HCT116 (cell line): ENCODE measurements at regions not wholly inside any gene's neighbourhood (a gene's known extent, or its start where the extent isn't known, plus 50 kb on each side); places are given as distances from the start of the nearest gene placed in this dataset.

Source experiments
- ATAC-seq: fragments of 200-7000 bp; cut with Tn5 transposase; 2 replicates; pipeline ENCODE4 v1.9.1; 2020; ENCODE audit warnings: mild to moderate bottlenecking, moderate library complexity
- BruUV-seq: library from RNA; stranded (reverse); fragments of 400-500 nt; replicated peaks from 2 replicates; lab custom pipeline; 2021; lab: Mats Ljungman, UMichigan
- CTCF ChIA-PET: fragments of 300-600 bp; sonication (Branson Sonifier 250); formaldehyde crosslinking; loops from one replicate; lab custom pipeline; 2021; ENCODE audit warnings: antibody characterized with exemption; lab: Charles Lee
- POLR2A ChIA-PET: fragments of 300-600, 350-600 bp; sonication (Branson Sonifier 250); formaldehyde crosslinking; loops from one replicate; lab custom pipeline; 2021; ENCODE audit warnings: antibody characterized with exemption; lab: Charles Lee
- RAD21 ChIA-PET, 2 experiments: fragments of 300-600 bp; sonication (Branson Sonifier 250); formaldehyde crosslinking; loops; one replicate each; lab custom pipeline; 2023; ENCODE audit warnings: low total read pairs in 2 of 2; ENCODE audit not compliant: uncharacterized antibody in 2 of 2, unreplicated experiment in 2 of 2, low non-redundant PET in 1 of 2; lab: Charles Lee
- DNase-seq: peaks from one replicate; pipeline ENCODE4 v3.0.0-alpha.2; 2010; ENCODE audit warnings: low read depth, low spot score
- H2AFZ ChIP-seq: fragments of 200-600 bp; shearing (Covaris generic), sonication (generic); 2 replicates; pipeline ENCODE4 v1.6.1; 2017; ENCODE audit warnings: low read depth, mixed run types, mixed read lengths, antibody characterized with exemption, low read length; ENCODE audit not compliant: poor library complexity, severe bottlenecking
- H3K27ac ChIP-seq: 2 replicates; pipeline ENCODE4 v1.5.1; 2012; ENCODE audit warnings: low read depth, low read length
- H3K27me3 ChIP-seq: fragments of 200-600 bp; sonication (generic); 2 replicates; pipeline ENCODE4 v1.6.1; 2016; ENCODE audit warnings: mixed run types, low read length, mixed read lengths; ENCODE audit not compliant: insufficient read depth
- H3K36me3 ChIP-seq, 2 experiments: fragments of 200-500 bp in 1 of 2; fragments of 200-600 bp in 1 of 2; sonication (Bioruptor generic) in 1 of 2; sonication (generic) in 1 of 2; 2 replicates each; pipeline versions ENCODE4 v1.5.1 to v1.6.1; 2014 to 2016; ENCODE audit warnings: low read length in 2 of 2, inconsistent platforms in 1 of 2, mixed read lengths in 1 of 2, mixed run types in 1 of 2; ENCODE audit not compliant: insufficient read depth in 2 of 2, control insufficient read depth in 1 of 2
- H3K4me1 ChIP-seq, 2 experiments: fragments of 200-600 bp in 1 of 2; sonication (generic) in 1 of 2; 2 replicates each; pipeline versions ENCODE4 v1.5.1 to v1.6.1; 2012 to 2017; ENCODE audit warnings: low read length in 2 of 2, inconsistent platforms in 1 of 2, mild to moderate bottlenecking in 1 of 2, mixed read lengths in 1 of 2, mixed run types in 1 of 2, moderate library complexity in 1 of 2; ENCODE audit not compliant: insufficient read depth in 2 of 2, control insufficient read depth in 1 of 2
- H3K4me2 ChIP-seq: fragments of 200-600 bp; sonication (generic); 2 replicates; pipeline ENCODE4 v1.6.1; 2017; ENCODE audit warnings: mixed run types, low read length, mixed read lengths
- H3K4me3 ChIP-seq, 2 experiments: fragments of 200-600 bp in 1 of 2; sonication (generic) in 1 of 2; replicated peaks in 1 of 2; 2 replicates each; pipeline ENCODE4 v1.5.1; 2011 to 2016; ENCODE audit warnings: low read length in 2 of 2, control low read depth in 1 of 2, low read depth in 1 of 2, mild to moderate bottlenecking in 1 of 2, mixed read lengths in 1 of 2, mixed run types in 1 of 2
- H3K79me2 ChIP-seq: fragments of 200-600 bp; sonication (generic); 2 replicates; pipeline ENCODE4 v1.6.1; 2017; ENCODE audit warnings: mild to moderate bottlenecking, mixed run types, low read length, moderate library complexity, mixed read lengths; ENCODE audit not compliant: insufficient read depth
- H3K9ac ChIP-seq: fragments of 200-600 bp; sonication (generic); 2 replicates; pipeline ENCODE4 v1.6.1; 2016; ENCODE audit warnings: low read length, mixed read lengths
- H3K9me2 ChIP-seq: fragments of 200-600 bp; sonication (generic), shearing (Covaris generic); 2 replicates; pipeline ENCODE4 v1.6.1; 2017; ENCODE audit warnings: mixed run types, mild to moderate bottlenecking, moderate library complexity; ENCODE audit not compliant: insufficient read depth
- H3K9me3 ChIP-seq, 2 experiments: fragments of 200-500 bp in 1 of 2; fragments of 200-600 bp in 1 of 2; sonication (Bioruptor generic) in 1 of 2; sonication (generic) in 1 of 2; 2 replicates each; pipeline ENCODE4 v1.6.1; 2014 to 2017; ENCODE audit warnings: low read length in 2 of 2, mixed read lengths in 2 of 2, inconsistent platforms in 1 of 2, low read depth in 1 of 2, mild to moderate bottlenecking in 1 of 2, mixed run types in 1 of 2, moderate library complexity in 1 of 2; ENCODE audit not compliant: control insufficient read depth in 1 of 2, insufficient read depth in 1 of 2
- H4K20me1 ChIP-seq: fragments of 200-600 bp; sonication (generic), shearing (Covaris generic); 2 replicates; pipeline ENCODE4 v1.6.1; 2017; ENCODE audit warnings: mixed run types, mild to moderate bottlenecking, moderate library complexity; ENCODE audit not compliant: insufficient read depth
- CEBPB ChIP-seq: IDR thresholded peaks from 2 replicates; pipeline ENCODE4 v1.6.1; 2012; ENCODE audit warnings: low read depth
- EGR1 ChIP-seq: IDR thresholded peaks from 2 replicates; pipeline ENCODE4 v1.6.1; 2012; ENCODE audit warnings: low read depth
- EZH2 ChIP-seq: fragments of 200-600 bp; sonication (generic); IDR thresholded peaks from 2 replicates; pipeline ENCODE4 v1.6.1; 2017; ENCODE audit warnings: antibody characterized with exemption, mixed run types
- EZH2phosphoT487 ChIP-seq: fragments of 200-600 bp; IDR thresholded peaks from 2 replicates; pipeline ENCODE4 v1.6.1; 2018; ENCODE audit warnings: antibody characterized with exemption, borderline replicate concordance
- JUND ChIP-seq: IDR thresholded peaks from 2 replicates; pipeline ENCODE4 v1.6.1; 2012
- POLR2A ChIP-seq: IDR thresholded peaks from 2 replicates; pipeline ENCODE4 v1.7.0; 2011; ENCODE audit warnings: borderline replicate concordance; ENCODE audit not compliant: insufficient read depth, insufficient read length; ENCODE audit errors: extremely low read depth
- POLR2AphosphoS5 ChIP-seq: IDR thresholded peaks from 2 replicates; pipeline ENCODE4 v1.6.1; 2011; ENCODE audit warnings: mild to moderate bottlenecking, low read depth, low read length, moderate library complexity
- RAD21 ChIP-seq: IDR thresholded peaks from 2 replicates; pipeline ENCODE4 v1.6.1; 2012; ENCODE audit warnings: low read depth, mild to moderate bottlenecking
- SP1 ChIP-seq: IDR thresholded peaks from 2 replicates; pipeline ENCODE4 v1.6.1; 2012; ENCODE audit warnings: low read depth
- TCF7L2 ChIP-seq: IDR thresholded peaks from 2 replicates; pipeline ENCODE4 v1.7.0; 2011; ENCODE audit warnings: borderline replicate concordance, inconsistent platforms; ENCODE audit not compliant: insufficient read depth, insufficient read length; ENCODE audit errors: extremely low read depth
- ZFX ChIP-seq: fragments of 450-650 bp; IDR thresholded peaks from 2 replicates; pipeline ENCODE4 v1.6.1; 2017
- ZNF274 ChIP-seq: fragments of 200-500 bp; sonication (Bioruptor generic); IDR thresholded peaks from 2 replicates; pipeline ENCODE4 v1.6.1; 2014; ENCODE audit warnings: mild to moderate bottlenecking, low read depth, low read length, inconsistent platforms
- intact Hi-C: fragments of 100-400 bp; cut with micrococcal nuclease; formaldehyde crosslinking; loops from 2 replicates; pipeline ENCODE4 v1.10.0; 2022
- TF ChIP-seq, protein P1 (sequence below): IDR thresholded peaks from 2 replicates; pipeline ENCODE4 v1.6.1; 2012; ENCODE audit warnings: low read depth
- TF ChIP-seq, protein P2 (sequence below): IDR thresholded peaks from 2 replicates; pipeline ENCODE4 v1.6.1; 2012
- TF ChIP-seq, protein P3 (sequence below): IDR thresholded peaks from 2 replicates; pipeline ENCODE4 v1.6.1; 2011; ENCODE audit warnings: mild to moderate bottlenecking, low read length, moderate library complexity; ENCODE audit not compliant: insufficient replicate concordance; ENCODE audit errors: extremely low read depth

DNA sequence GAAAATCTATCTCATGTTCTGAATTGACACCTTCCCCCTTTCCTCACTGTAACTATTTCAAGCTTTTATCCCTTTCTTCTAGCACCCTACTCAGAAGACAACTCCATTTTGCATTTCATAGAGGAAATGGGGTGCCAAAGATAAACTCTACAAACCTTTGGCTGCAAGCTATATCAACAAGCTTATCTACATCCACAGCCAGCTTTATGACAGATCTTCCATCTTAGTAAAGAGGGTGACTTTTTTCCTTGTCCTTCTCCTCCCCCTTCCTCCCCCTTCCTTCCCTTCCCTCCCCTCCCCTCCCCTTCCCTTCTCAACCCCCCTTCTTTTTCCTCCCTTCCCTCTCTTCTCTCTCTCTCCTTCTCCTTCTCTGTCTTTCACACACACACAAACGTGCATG is 58.0 kb upstream of the OLIG3 start:
- H3K79me2 ChIP-seq, result no peaks in the 10 kb centered on the region
- TF ChIP-seq EGR1 (no peak), POLR2AphosphoS5 (no peak), CEBPB (no peak), JUND (no peak)
- H4K20me1 ChIP-seq, result no peaks in the 10 kb centered on the region
- no peak overlapping the region for H3K9ac ChIP-seq
- ChIA-PET RAD21 (no interaction called here), POLR2A (interaction anchor here (0.7 kb wide), 1 partner anchor 31 kb away, joined by 3 read pairs; no protein-coding TSS in a partner anchor), CTCF (no interaction called here)
- no peaks in the 10 kb centered on the region for H3K36me3 ChIP-seq
- no peak for DNase-seq
- H3K27ac ChIP-seq, result no peak overlapping the region
- no peaks in the 10 kb centered on the region for H3K27me3 ChIP-seq
- no peak overlapping the region for H3K4me3 ChIP-seq
- no peak for ATAC-seq
- no TSS peak for BruUV-seq
- no peak overlapping the region for H2AFZ ChIP-seq
- intact Hi-C loops, result no loop called here
- no peak overlapping the region for H3K4me2 ChIP-seq
- H3K4me1 ChIP-seq, result no peaks in the 10 kb centered on the region
- H3K9me2 ChIP-seq, result no peaks in the 10 kb centered on the region
- H3K9me3 ChIP-seq, result no peaks in the 10 kb centered on the region

DNA sequence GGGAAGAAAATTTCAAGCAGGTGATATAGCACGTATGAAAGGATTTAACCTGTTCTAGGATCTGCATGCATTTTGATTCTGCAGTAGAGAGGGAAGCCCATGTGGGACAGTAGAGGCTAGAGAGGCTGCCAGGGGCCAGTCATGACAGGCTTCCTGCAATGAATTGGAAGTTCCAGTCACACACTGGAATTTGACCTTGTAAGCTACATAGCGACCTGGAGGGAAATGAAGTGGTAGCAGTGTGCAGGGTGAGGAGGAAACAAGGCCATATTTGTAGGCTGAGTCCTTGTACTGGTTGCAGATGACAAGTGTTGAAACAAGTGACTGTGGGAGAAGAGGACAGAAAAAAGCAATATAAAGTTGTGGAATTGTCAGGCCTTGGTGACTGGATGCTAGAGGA is 58.6 kb upstream of the OLIG3 start:
- Histone ChIP-seq H3K79me2 (no peaks in the 10 kb centered on the region), H3K9me2 (no peaks in the 10 kb centered on the region), H3K27ac (no peak overlapping the region), H3K4me2 (no peak overlapping the region), H3K9me3 (no peaks in the 10 kb centered on the region), H3K27me3 (no peaks in the 10 kb centered on the region), H3K9ac (no peak overlapping the region), H3K4me3 (no peak overlapping the region), H2AFZ (no peak overlapping the region), H3K4me1 (no peaks in the 10 kb centered on the region), H3K36me3 (no peaks in the 10 kb centered on the region), H4K20me1 (no peaks in the 10 kb centered on the region)
- no peak for ATAC-seq
- no peak for DNase-seq
- no TSS peak for BruUV-seq
- intact Hi-C loops, result no loop called here
- ChIA-PET POLR2A (no interaction called here), CTCF (no interaction called here), RAD21 (no interaction called here)
- TF ChIP-seq TCF7L2 (no peak), EZH2phosphoT487 (no peak), SP1 (no peak), RAD21 (no peak), CEBPB (no peak), POLR2A (no peak), ZNF274 (no peak), JUND (no peak), EZH2 (no peak), ZFX (no peak), POLR2AphosphoS5 (no peak)
- TF ChIP-seq, protein P1, sequence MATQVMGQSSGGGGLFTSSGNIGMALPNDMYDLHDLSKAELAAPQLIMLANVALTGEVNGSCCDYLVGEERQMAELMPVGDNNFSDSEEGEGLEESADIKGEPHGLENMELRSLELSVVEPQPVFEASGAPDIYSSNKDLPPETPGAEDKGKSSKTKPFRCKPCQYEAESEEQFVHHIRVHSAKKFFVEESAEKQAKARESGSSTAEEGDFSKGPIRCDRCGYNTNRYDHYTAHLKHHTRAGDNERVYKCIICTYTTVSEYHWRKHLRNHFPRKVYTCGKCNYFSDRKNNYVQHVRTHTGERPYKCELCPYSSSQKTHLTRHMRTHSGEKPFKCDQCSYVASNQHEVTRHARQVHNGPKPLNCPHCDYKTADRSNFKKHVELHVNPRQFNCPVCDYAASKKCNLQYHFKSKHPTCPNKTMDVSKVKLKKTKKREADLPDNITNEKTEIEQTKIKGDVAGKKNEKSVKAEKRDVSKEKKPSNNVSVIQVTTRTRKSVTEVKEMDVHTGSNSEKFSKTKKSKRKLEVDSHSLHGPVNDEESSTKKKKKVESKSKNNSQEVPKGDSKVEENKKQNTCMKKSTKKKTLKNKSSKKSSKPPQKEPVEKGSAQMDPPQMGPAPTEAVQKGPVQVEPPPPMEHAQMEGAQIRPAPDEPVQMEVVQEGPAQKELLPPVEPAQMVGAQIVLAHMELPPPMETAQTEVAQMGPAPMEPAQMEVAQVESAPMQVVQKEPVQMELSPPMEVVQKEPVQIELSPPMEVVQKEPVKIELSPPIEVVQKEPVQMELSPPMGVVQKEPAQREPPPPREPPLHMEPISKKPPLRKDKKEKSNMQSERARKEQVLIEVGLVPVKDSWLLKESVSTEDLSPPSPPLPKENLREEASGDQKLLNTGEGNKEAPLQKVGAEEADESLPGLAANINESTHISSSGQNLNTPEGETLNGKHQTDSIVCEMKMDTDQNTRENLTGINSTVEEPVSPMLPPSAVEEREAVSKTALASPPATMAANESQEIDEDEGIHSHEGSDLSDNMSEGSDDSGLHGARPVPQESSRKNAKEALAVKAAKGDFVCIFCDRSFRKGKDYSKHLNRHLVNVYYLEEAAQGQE, result no peak
- TF ChIP-seq, protein P2, sequence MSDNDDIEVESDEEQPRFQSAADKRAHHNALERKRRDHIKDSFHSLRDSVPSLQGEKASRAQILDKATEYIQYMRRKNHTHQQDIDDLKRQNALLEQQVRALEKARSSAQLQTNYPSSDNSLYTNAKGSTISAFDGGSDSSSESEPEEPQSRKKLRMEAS, result no peak
- TF ChIP-seq, protein P3, sequence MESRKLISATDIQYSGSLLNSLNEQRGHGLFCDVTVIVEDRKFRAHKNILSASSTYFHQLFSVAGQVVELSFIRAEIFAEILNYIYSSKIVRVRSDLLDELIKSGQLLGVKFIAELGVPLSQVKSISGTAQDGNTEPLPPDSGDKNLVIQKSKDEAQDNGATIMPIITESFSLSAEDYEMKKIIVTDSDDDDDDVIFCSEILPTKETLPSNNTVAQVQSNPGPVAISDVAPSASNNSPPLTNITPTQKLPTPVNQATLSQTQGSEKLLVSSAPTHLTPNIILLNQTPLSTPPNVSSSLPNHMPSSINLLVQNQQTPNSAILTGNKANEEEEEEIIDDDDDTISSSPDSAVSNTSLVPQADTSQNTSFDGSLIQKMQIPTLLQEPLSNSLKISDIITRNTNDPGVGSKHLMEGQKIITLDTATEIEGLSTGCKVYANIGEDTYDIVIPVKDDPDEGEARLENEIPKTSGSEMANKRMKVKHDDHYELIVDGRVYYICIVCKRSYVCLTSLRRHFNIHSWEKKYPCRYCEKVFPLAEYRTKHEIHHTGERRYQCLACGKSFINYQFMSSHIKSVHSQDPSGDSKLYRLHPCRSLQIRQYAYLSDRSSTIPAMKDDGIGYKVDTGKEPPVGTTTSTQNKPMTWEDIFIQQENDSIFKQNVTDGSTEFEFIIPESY, result no peak
